ENCODE measurements at regions not wholly inside any gene's neighbourhood (a gene's known extent, or its start where the extent isn't known, plus 50 kb on each side); places are given as distances from the start of the nearest gene placed in this dataset.

GRCh38 chr3:192005989-192006388, 545.0 kb downstream of the PYDC2 start:
- H3K9me3 ChIP-seq (replicated peaks in 1 of 3) = no peaks in the 10 kb centered on the region
- no peak for TF ChIP-seq POLR2A (IDR thresholded peaks at IDR 0.05)
- no peak for TF ChIP-seq CTCF (IDR thresholded peaks at IDR 0.05)
- no peaks in the 10 kb centered on the region for H3K36me3 ChIP-seq (replicated peaks in 1 of 2)
- no peaks in the 10 kb centered on the region for H3K27me3 ChIP-seq
- H3K4me3 ChIP-seq = no peak overlapping the region
- no peak overlapping the region for H3K27ac ChIP-seq
- H3K4me1 ChIP-seq (replicated peaks in 1 of 2) = no peaks in the 10 kb centered on the region
- 34 to 62% (median 41%) methylated on average over 1 of the region's 1 CpG for WGBS, 4 donors
- no peak for DNase-seq
- intact Hi-C loops (cut with DNase I) = no loop called here

GRCh38 chr3:192009903-192010302, 548.9 kb downstream of the PYDC2 start:
- Histone ChIP-seq H3K4me3 (no peak overlapping the region), H3K27ac (no peak overlapping the region), H3K9me3 (replicated peaks in 1 of 3) (no peaks in the 10 kb centered on the region), H3K4me1 (replicated peaks in 1 of 2) (no peaks in the 10 kb centered on the region), H3K36me3 (replicated peaks in 1 of 2) (no peaks in the 10 kb centered on the region), H3K27me3 (no peaks in the 10 kb centered on the region)
- intact Hi-C loops (cut with DNase I) = no loop called here
- no peak for DNase-seq
- WGBS, 4 donors = 85 to 91% (median 87%) methylated on average over 2 of the region's 2 CpGs
- TF ChIP-seq POLR2A (IDR thresholded peaks at IDR 0.05) (no peak), CTCF (IDR thresholded peaks at IDR 0.05) (no peak)

- 45 to 79% (median 60%) methylated on average over 2 of the region's 2 CpGs for WGBS, 4 donors
- Histone ChIP-seq H3K27me3 (no peaks in the 10 kb centered on the region), H3K36me3 (replicated peaks in 1 of 2) (no peaks in the 10 kb centered on the region), H3K9me3 (replicated peaks in 1 of 3) (no peaks in the 10 kb centered on the region), H3K27ac (no peak overlapping the region), H3K4me3 (no peak overlapping the region), H3K4me1 (replicated peaks in 1 of 2) (no peaks in the 10 kb centered on the region)
- TF ChIP-seq POLR2A (IDR thresholded peaks at IDR 0.05) = no peak
- TF ChIP-seq CTCF (IDR thresholded peaks at IDR 0.05) = no peak
- intact Hi-C loops (cut with DNase I) = no loop called here
- no peak for DNase-seq
Observed at GRCh38 chr3:192010490-192010889, 549.5 kb downstream of the PYDC2 start.

- no peaks in the 10 kb centered on the region for H3K36me3 ChIP-seq (replicated peaks in 1 of 2)
- TF ChIP-seq CTCF (IDR thresholded peaks at IDR 0.05) (no peak), POLR2A (IDR thresholded peaks at IDR 0.05) (no peak)
- no peak overlapping the region for H3K4me3 ChIP-seq
- H3K27me3 ChIP-seq = no peaks in the 10 kb centered on the region
- no peak for DNase-seq
- no peaks in the 10 kb centered on the region for H3K4me1 ChIP-seq (replicated peaks in 1 of 2)
- no peaks in the 10 kb centered on the region for H3K9me3 ChIP-seq (replicated peaks in 1 of 3)
- 67 to 86% (median 79%) methylated on average over 1 of the region's 1 CpG for WGBS, 4 donors
- H3K27ac ChIP-seq = no peak overlapping the region
- intact Hi-C loops (cut with DNase I) = no loop called here
Observed at GRCh38 chr3:192011137-192011536, 550.2 kb downstream of the PYDC2 start.

All from adrenal gland (tissue), 9 donors.